Loucy (cell line): ENCODE measurements at regions not wholly inside any gene's neighbourhood (a gene's known extent, or its start where the extent isn't known, plus 50 kb on each side); places are given as distances from the start of the nearest gene placed in this dataset.

Source experiments
- H2AFZ ChIP-seq: fragments of 200-600 bp; sonication (generic); 2 replicates; pipeline ENCODE4 v1.6.0; 2016; ENCODE audit warnings: antibody characterized with exemption, mild to moderate bottlenecking, low read length, moderate library complexity
- H3F3A ChIP-seq: fragments of 200-600 bp; 2 replicates; pipeline ENCODE4 v1.6.0; 2016; ENCODE audit warnings: antibody characterized with exemption, low read depth, mild to moderate bottlenecking
- H3K27me3 ChIP-seq: fragments of 200-600 bp; sonication (generic); 2 replicates; pipeline ENCODE4 v1.6.1; 2014; ENCODE audit warnings: low read length, mild to moderate bottlenecking; ENCODE audit not compliant: insufficient read depth, poor library complexity, severe bottlenecking
- H3K36me3 ChIP-seq: fragments of 200-600 bp; sonication (generic); 2 replicates; pipeline ENCODE4 v1.6.1; 2016; ENCODE audit warnings: low read length; ENCODE audit not compliant: insufficient read depth
- H3K4me1 ChIP-seq: fragments of 200-600 bp; sonication (generic); 2 replicates; pipeline ENCODE4 v1.5.1; 2014; ENCODE audit warnings: low read length, mild to moderate bottlenecking; ENCODE audit not compliant: insufficient read depth, poor library complexity, severe bottlenecking
- H3K4me2 ChIP-seq: fragments of 200-600 bp; sonication (generic); 2 replicates; pipeline ENCODE4 v1.6.0; 2014; ENCODE audit warnings: antibody characterized with exemption, low read length, low read depth, mild to moderate bottlenecking; ENCODE audit not compliant: poor library complexity, severe bottlenecking
- H3K4me3 ChIP-seq: fragments of 200-600 bp; sonication (generic); 2 replicates; pipeline ENCODE4 v1.5.1; 2014; ENCODE audit warnings: low read length, mild to moderate bottlenecking, mixed read lengths; ENCODE audit not compliant: poor library complexity, severe bottlenecking
- H3K79me2 ChIP-seq: fragments of 200-600 bp; sonication (generic); 2 replicates; pipeline ENCODE4 v1.6.1; 2014; ENCODE audit warnings: low read length; ENCODE audit not compliant: insufficient read depth
- H3K9ac ChIP-seq: fragments of 200-600 bp; sonication (generic); 2 replicates; pipeline ENCODE4 v1.6.0; 2014; ENCODE audit warnings: mild to moderate bottlenecking, low read depth, low read length, moderate library complexity; ENCODE audit not compliant: poor library complexity, severe bottlenecking
- H3K9me2 ChIP-seq: fragments of 200-600 bp; sonication (generic); replicated peaks from 2 replicates; pipeline ENCODE4 v1.6.1; 2016; ENCODE audit warnings: low read depth, low read length, mixed read lengths
- H3K9me3 ChIP-seq: fragments of 200-600 bp; sonication (generic); 2 replicates; pipeline ENCODE4 v1.6.1; 2014; ENCODE audit warnings: mild to moderate bottlenecking, antibody characterized with exemption, low read length, low read depth; ENCODE audit not compliant: insufficient read depth
- H4K20me1 ChIP-seq: fragments of 200-600 bp; sonication (generic); 2 replicates; pipeline ENCODE4 v1.6.0; 2014; ENCODE audit warnings: antibody characterized with exemption, low read length, mild to moderate bottlenecking; ENCODE audit not compliant: insufficient read depth, poor library complexity, severe bottlenecking
- CTCF ChIP-seq: fragments of 200-600 bp; sonication (generic); conservative IDR thresholded peaks from 2 replicates; pipeline ENCODE4 v1.5.1; 2014; ENCODE audit warnings: mild to moderate bottlenecking, antibody characterized with exemption, low read length
- EZH2phosphoT487 ChIP-seq: fragments of 200-600 bp; IDR thresholded peaks from 2 replicates; pipeline ENCODE4 v1.6.1; 2018; ENCODE audit warnings: antibody characterized with exemption, mild to moderate bottlenecking, moderate library complexity, borderline replicate concordance

GRCh38 chr2:156727867-156728266 is 291.7 kb downstream of the GPD2 start:
- no peak overlapping the region for H3K4me2 ChIP-seq
- no peak overlapping the region for H3K9ac ChIP-seq
- no peaks in the 10 kb centered on the region for H3K27me3 ChIP-seq
- no peaks in the 10 kb centered on the region for H3K9me2 ChIP-seq
- H3K4me3 ChIP-seq: no peak overlapping the region
- H3K36me3 ChIP-seq: no peaks in the 10 kb centered on the region
- no peaks in the 10 kb centered on the region for H3K79me2 ChIP-seq
- H3K9me3 ChIP-seq: no peaks in the 10 kb centered on the region
- H4K20me1 ChIP-seq: no peaks in the 10 kb centered on the region
- no peak overlapping the region for H2AFZ ChIP-seq
- TF ChIP-seq CTCF: no peak
- TF ChIP-seq EZH2phosphoT487: no peak
- H3F3A ChIP-seq: no peaks in the 10 kb centered on the region
- no peaks in the 10 kb centered on the region for H3K4me1 ChIP-seq

GRCh38 chr2:156728328-156728727 is 292.1 kb downstream of the GPD2 start:
- no peaks in the 10 kb centered on the region for H3K27me3 ChIP-seq
- H3K9me2 ChIP-seq: no peaks in the 10 kb centered on the region
- TF ChIP-seq EZH2phosphoT487 (no peak), CTCF (no peak)
- H3K9me3 ChIP-seq: no peaks in the 10 kb centered on the region
- no peaks in the 10 kb centered on the region for H3K36me3 ChIP-seq
- no peaks in the 10 kb centered on the region for H3K4me1 ChIP-seq
- H4K20me1 ChIP-seq: no peaks in the 10 kb centered on the region
- H3K79me2 ChIP-seq: no peaks in the 10 kb centered on the region
- no peak overlapping the region for H2AFZ ChIP-seq
- H3K9ac ChIP-seq: no peak overlapping the region
- no peak overlapping the region for H3K4me2 ChIP-seq
- H3F3A ChIP-seq: no peaks in the 10 kb centered on the region
- no peak overlapping the region for H3K4me3 ChIP-seq

- Histone ChIP-seq H3K9me2 (0 out of 2 replicates have a peak, but pooled peaks cover 3% of the 10 kb centered on the region), H3F3A (no peaks in the 10 kb centered on the region), H3K36me3 (no peaks in the 10 kb centered on the region), H3K4me2 (no peak overlapping the region), H3K27me3 (no peaks in the 10 kb centered on the region), H2AFZ (no peak overlapping the region), H3K9me3 (no peaks in the 10 kb centered on the region), H3K79me2 (no peaks in the 10 kb centered on the region), H4K20me1 (no peaks in the 10 kb centered on the region), H3K9ac (no peak overlapping the region), H3K4me1 (no peaks in the 10 kb centered on the region), H3K4me3 (no peak overlapping the region)
- TF ChIP-seq EZH2phosphoT487 (no peak), CTCF (no peak)
Measured at GRCh38 chr2:156731506-156731905, 295.3 kb downstream of the GPD2 start.
